RWPE2 (cell line): ENCODE measurements at regions not wholly inside any gene's neighbourhood (a gene's known extent, or its start where the extent isn't known, plus 50 kb on each side); places are given as distances from the start of the nearest gene placed in this dataset.

Source experiments
- ATAC-seq: fragments of 200-7000 bp; cut with Tn5 transposase; 3 replicates; pipeline ENCODE4 v1.9.1; 2021; ENCODE audit warnings: low read depth
- DNase-seq: peaks from one replicate; pipeline ENCODE4 v3.0.0-alpha.2; 2020; ENCODE audit warnings: low spot score
- H3K27ac ChIP-seq: fragments of 450-650 bp; 2 replicates; pipeline ENCODE4 v1.5.1; 2017; ENCODE audit warnings: mild to moderate bottlenecking; ENCODE audit not compliant: poor library complexity, severe bottlenecking
- H3K27me3 ChIP-seq: fragments of 250-450 bp; sonication (Bioruptor Pico); 2 replicates; pipeline ENCODE4 v1.5.1; 2021; ENCODE audit warnings: mild to moderate bottlenecking, moderate library complexity; ENCODE audit not compliant: insufficient read depth, poor library complexity, severe bottlenecking
- H3K36me3 ChIP-seq: fragments of 250-450 bp; sonication (Bioruptor Pico); 2 replicates; pipeline ENCODE4 v1.5.1; 2020; ENCODE audit warnings: low read depth, mild to moderate bottlenecking, moderate library complexity
- H3K4me1 ChIP-seq: fragments of 250-450 bp; sonication (Bioruptor Pico); 2 replicates; pipeline ENCODE4 v1.5.1; 2021; ENCODE audit warnings: mild to moderate bottlenecking, moderate library complexity; ENCODE audit not compliant: insufficient read depth, poor library complexity, severe bottlenecking
- H3K4me3 ChIP-seq: fragments of 250-450 bp; sonication (Bioruptor Pico); 2 replicates; pipeline ENCODE4 v1.5.1; 2021; ENCODE audit warnings: mild to moderate bottlenecking, moderate library complexity; ENCODE audit not compliant: severe bottlenecking
- H3K9me3 ChIP-seq: fragments of 250-450 bp; sonication (Bioruptor Pico); 2 replicates; pipeline ENCODE4 v1.5.1; 2021; ENCODE audit warnings: mild to moderate bottlenecking, moderate library complexity; ENCODE audit not compliant: severe bottlenecking
- CTCF ChIP-seq: fragments of 450-650 bp; IDR thresholded peaks from one replicate; pipeline ENCODE4 v1.5.1; 2017; ENCODE audit warnings: mild to moderate bottlenecking, moderate library complexity; ENCODE audit not compliant: poor library complexity, severe bottlenecking

DNA sequence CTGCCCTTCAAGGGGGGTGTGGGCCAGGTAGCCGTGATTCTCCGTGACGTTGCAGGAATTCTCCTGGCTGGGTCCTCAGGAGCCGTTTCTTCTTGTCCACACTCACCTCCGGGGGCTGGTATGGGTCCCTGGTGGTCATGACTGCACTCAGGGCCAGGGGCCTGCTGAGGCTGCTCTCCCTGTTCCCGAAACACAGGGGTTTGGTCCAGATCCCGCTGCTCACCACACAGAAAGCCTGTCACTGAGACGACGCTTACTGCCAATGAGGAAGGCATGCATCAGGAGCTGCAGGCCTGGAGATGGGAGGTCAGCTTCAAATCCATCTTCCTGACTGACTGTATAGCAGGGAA, 160.7 kb downstream of the RTP5 start:
- no peaks in the 10 kb centered on the region for H3K9me3 ChIP-seq
- peaks cover 18% of the 10 kb centered on the region for H3K27me3 ChIP-seq
- no peak for TF ChIP-seq CTCF
- no peaks in the 10 kb centered on the region for H3K4me1 ChIP-seq
- ATAC-seq = no peak
- no peak overlapping the region for H3K27ac ChIP-seq
- no peak overlapping the region for H3K4me3 ChIP-seq
- H3K36me3 ChIP-seq = no peaks in the 10 kb centered on the region
- peak; percentile 20 for DNase-seq

DNA sequence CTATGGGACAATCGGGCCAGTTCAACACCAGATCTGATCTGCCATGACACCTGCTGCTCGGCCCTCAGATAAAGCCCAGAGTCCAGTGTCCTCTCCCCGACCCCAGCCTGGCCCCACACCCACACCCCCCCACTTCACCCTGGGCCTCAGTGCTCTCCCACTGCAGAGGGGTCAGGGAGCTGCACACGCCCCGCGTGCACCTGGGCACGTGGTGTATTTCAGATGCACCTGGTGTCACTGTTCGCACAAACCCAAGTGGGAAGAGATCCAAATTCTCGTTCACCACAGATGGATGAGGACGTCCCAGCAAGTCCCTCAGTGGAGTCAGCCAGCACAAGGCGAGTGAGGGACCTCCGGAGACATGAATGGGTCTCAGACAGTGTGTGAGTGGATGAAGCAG, 161.3 kb downstream of the RTP5 start:
- Histone ChIP-seq H3K9me3 (no peaks in the 10 kb centered on the region), H3K36me3 (no peaks in the 10 kb centered on the region), H3K27ac (no peak overlapping the region), H3K4me1 (no peaks in the 10 kb centered on the region), H3K4me3 (no peak overlapping the region), H3K27me3 (peaks cover 18% of the 10 kb centered on the region)
- ATAC-seq = no peak
- TF ChIP-seq CTCF = no peak
- DNase-seq = peak; percentile 16

DNA sequence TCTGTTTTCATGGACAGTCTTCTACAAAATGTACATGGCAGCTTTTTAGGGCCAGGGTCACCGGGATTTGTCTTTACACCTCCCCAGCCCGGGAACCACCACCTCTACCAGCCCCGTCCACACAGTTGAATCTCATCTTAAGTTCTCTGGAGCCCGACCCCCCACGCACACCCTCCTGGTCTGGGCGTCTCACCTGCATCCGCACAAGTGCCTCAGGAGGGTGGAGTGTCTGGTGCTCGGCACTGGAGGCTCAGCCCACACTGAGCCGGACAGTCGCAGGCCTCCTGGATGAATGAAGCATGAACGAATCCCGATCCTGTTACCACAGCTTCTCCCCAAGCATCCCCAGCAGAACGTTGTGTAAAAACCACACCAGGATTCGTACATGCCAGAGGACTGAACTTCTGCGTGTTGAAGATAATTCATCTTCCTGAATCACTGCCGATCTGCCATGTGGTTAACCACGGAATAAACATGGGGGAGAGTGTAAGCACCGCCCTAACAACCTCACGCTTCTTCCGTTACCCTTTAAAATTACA, 162.0 kb downstream of the RTP5 start:
- no peaks in the 10 kb centered on the region for H3K4me1 ChIP-seq
- no peaks in the 10 kb centered on the region for H3K36me3 ChIP-seq
- H3K27me3 ChIP-seq = peaks cover 18% of the 10 kb centered on the region
- TF ChIP-seq CTCF = no peak
- peak; percentile 24 for DNase-seq
- no peak overlapping the region for H3K4me3 ChIP-seq
- no peaks in the 10 kb centered on the region for H3K9me3 ChIP-seq
- peak; percentile 66 for ATAC-seq
- H3K27ac ChIP-seq = no peak overlapping the region

GRCh38 chr2:242032780-242033656, 163.5 kb downstream of the RTP5 start:
- H3K4me3 ChIP-seq = no peak overlapping the region
- DNase-seq (peak; percentile 29), ATAC-seq (no peak)
- no peaks in the 10 kb centered on the region for H3K4me1 ChIP-seq
- H3K9me3 ChIP-seq = no peaks in the 10 kb centered on the region
- H3K36me3 ChIP-seq = no peaks in the 10 kb centered on the region
- no peak overlapping the region for H3K27ac ChIP-seq
- TF ChIP-seq CTCF = no peak
- H3K27me3 ChIP-seq = peaks cover 31% of the 10 kb centered on the region

GRCh38 chr2:242034138-242034537, 164.6 kb downstream of the RTP5 start:
- Histone ChIP-seq H3K4me3 (no peak overlapping the region), H3K4me1 (no peaks in the 10 kb centered on the region), H3K27ac (no peak overlapping the region), H3K27me3 (peaks cover 37% of the 10 kb centered on the region), H3K36me3 (no peaks in the 10 kb centered on the region), H3K9me3 (no peaks in the 10 kb centered on the region)
- DNase-seq (no peak), ATAC-seq (no peak)
- TF ChIP-seq CTCF = no peak
